CD14-positive monocyte (primary cell): ENCODE measurements at regions not wholly inside any gene's neighbourhood (a gene's known extent, or its start where the extent isn't known, plus 50 kb on each side); places are given as distances from the start of the nearest gene placed in this dataset.

Experiments
- DNase-seq, 3 donors: peaks; one replicate each; pipeline ENCODE4 v3.0.0-alpha.2; 2011 to 2022
- H2AFZ ChIP-seq: 2 replicates; pipeline ENCODE4 v1.6.0; 2012; ENCODE audit warnings: mild to moderate bottlenecking, low read depth, low read length, inconsistent platforms; ENCODE audit not compliant: insufficient read depth, poor library complexity, severe bottlenecking
- H3K27ac ChIP-seq, 2 donors: 1 replicate in 1 of 2; 2 replicates in 1 of 2; pipeline ENCODE4 v1.5.1; 2012 to 2013; ENCODE audit warnings: low read length in 2 of 2, control low read depth in 1 of 2, inconsistent platforms in 1 of 2, low read depth in 1 of 2, mild to moderate bottlenecking in 1 of 2
- H3K27me3 ChIP-seq, 2 donors: one replicate each; pipeline versions ENCODE4 v1.6.0 to v1.6.1; 2011 to 2013; ENCODE audit warnings: low read length in 2 of 2; ENCODE audit not compliant: control insufficient read depth in 2 of 2, insufficient read depth in 2 of 2
- H3K36me3 ChIP-seq, 2 donors: replicated peaks in 1 of 2; 1 replicate in 1 of 2; 2 replicates in 1 of 2; pipeline versions ENCODE4 v1.5.1 to v1.6.1; 2012 to 2013; ENCODE audit warnings: low read length in 2 of 2, control low read depth in 1 of 2, inconsistent platforms in 1 of 2, mild to moderate bottlenecking in 1 of 2; ENCODE audit not compliant: insufficient read depth in 2 of 2, control insufficient read depth in 1 of 2
- H3K4me1 ChIP-seq, 2 donors: 1 replicate in 1 of 2; 2 replicates in 1 of 2; pipeline versions ENCODE4 v1.5.1 to v1.6.1; 2012 to 2013; ENCODE audit warnings: low read length in 2 of 2, control low read depth in 1 of 2, inconsistent platforms in 1 of 2, mild to moderate bottlenecking in 1 of 2, moderate library complexity in 1 of 2; ENCODE audit not compliant: insufficient read depth in 2 of 2, control insufficient read depth in 1 of 2
- H3K4me2 ChIP-seq: replicated peaks from 2 replicates; pipeline ENCODE3; 2012; ENCODE audit warnings: low read length, moderate library complexity, mild to moderate bottlenecking; ENCODE audit not compliant: poor library complexity, severe bottlenecking; ENCODE audit errors: extremely low read depth
- H3K4me3 ChIP-seq, 3 experiments: fragments of 200-600 bp in 1 of 3; sonication (generic) in 1 of 3; replicated peaks in 1 of 3; 1 replicate in 2 of 3; 2 replicates in 1 of 3; pipeline ENCODE4 v1.5.1; 2011 to 2013; ENCODE audit warnings: low read length in 3 of 3, mild to moderate bottlenecking in 3 of 3, control low read depth in 2 of 3, low read depth in 2 of 3, inconsistent platforms in 1 of 3, moderate library complexity in 1 of 3
- H3K79me2 ChIP-seq: 2 replicates; pipeline ENCODE4 v1.6.0; 2012; ENCODE audit warnings: mild to moderate bottlenecking, control low read depth, inconsistent platforms, low read length, moderate library complexity; ENCODE audit not compliant: insufficient read depth
- H3K9ac ChIP-seq: 2 replicates; pipeline ENCODE4 v1.6.0; 2017; ENCODE audit warnings: low read length, mild to moderate bottlenecking; ENCODE audit not compliant: insufficient read depth, poor library complexity, severe bottlenecking
- H3K9me3 ChIP-seq, 2 donors: replicated peaks in 1 of 2; 1 replicate in 1 of 2; 2 replicates in 1 of 2; pipeline versions ENCODE4 v1.5.1 to v1.6.1; 2012 to 2013; ENCODE audit warnings: low read length in 2 of 2, control low read depth in 1 of 2; ENCODE audit not compliant: control insufficient read depth in 1 of 2, insufficient read depth in 1 of 2
- H4K20me1 ChIP-seq: 2 replicates; pipeline ENCODE4 v1.6.0; 2012; ENCODE audit warnings: mild to moderate bottlenecking, low read length, control low read depth, moderate library complexity; ENCODE audit not compliant: insufficient read depth
- H3K27ac Mint-ChIP-seq, 7 donors: one replicate each; pipeline ENCODE4 v1.8.0; 2020; ENCODE audit warnings: mild to moderate bottlenecking in 7 of 7, mixed read lengths in 7 of 7, moderate library complexity in 6 of 7, inconsistent platforms in 2 of 7
- H3K27me3 Mint-ChIP-seq, 3 donors: one replicate each; pipeline ENCODE4 v1.8.0; 2021 to 2022; ENCODE audit warnings: low read depth in 3 of 3, mild to moderate bottlenecking in 3 of 3, mixed read lengths in 3 of 3, moderate library complexity in 3 of 3, inconsistent platforms in 1 of 3
- H3K36me3 Mint-ChIP-seq, 2 donors: one replicate each; pipeline ENCODE4 v1.8.0; 2020; ENCODE audit warnings: mixed read lengths in 2 of 2, inconsistent platforms in 1 of 2, mild to moderate bottlenecking in 1 of 2
- H3K4me1 Mint-ChIP-seq: one replicate; pipeline ENCODE4 v1.8.0; 2020; ENCODE audit warnings: mild to moderate bottlenecking, mixed read lengths
- H3K4me3 Mint-ChIP-seq, 2 donors: one replicate each; pipeline ENCODE4 v1.8.0; 2020; ENCODE audit warnings: mild to moderate bottlenecking in 2 of 2, mixed read lengths in 2 of 2, moderate library complexity in 1 of 2
- H3K9me3 Mint-ChIP-seq, 7 donors: one replicate each; pipeline ENCODE4 v1.8.0; 2020 to 2022; ENCODE audit warnings: mixed read lengths in 7 of 7, mild to moderate bottlenecking in 6 of 7, moderate library complexity in 6 of 7, inconsistent platforms in 2 of 7
- WGBS: methylation state at CpG from one replicate; pipeline ENCODE4 v1.1.5; 2013; ENCODE audit warnings: missing lambda C conversion rate; ENCODE audit not compliant: insufficient coverage; 5-methylcytosine and 5-hydroxymethylcytosine counted together
- intact Hi-C, 2 donors: fragments of 100-400 bp; cut with micrococcal nuclease; formaldehyde crosslinking; loops; one replicate each; pipeline versions ENCODE4 v1.15.0 to v1.15.1; 2023
- TF ChIP-seq, protein P1 (sequence below): fragments of 200-600 bp; IDR thresholded peaks from one replicate; pipeline ENCODE4 v1.8.0; 2022; ENCODE audit warnings: antibody characterized with exemption, mild to moderate bottlenecking

GRCh38 chr7:24356718-24357386 is 72.9 kb downstream of the NPY start:
- Histone ChIP-seq H3K36me3 (no peaks in the 10 kb centered on the region), H3K4me2 (no peak overlapping the region), H2AFZ (no peak overlapping the region), H3K4me1 (no peaks in the 10 kb centered on the region), H3K27ac (no peak overlapping the region), H3K4me3 (no peak overlapping the region), H3K27me3 (no peaks in the 10 kb centered on the region), H3K9ac (no peak overlapping the region), H3K9me3 (peaks cover 0 to 5% of the 10 kb centered on the region in 2 donors), H3K79me2 (no peaks in the 10 kb centered on the region), H4K20me1 (no peaks in the 10 kb centered on the region)
- Mint-ChIP-seq H3K9me3 (peaks cover 0 to 20% (median 10%) of the 10 kb centered on the region in 7 donors), H3K27me3 (peaks cover 2 to 5% (median 2%) of the 10 kb centered on the region in 3 donors), H3K4me1 (no peaks in the 10 kb centered on the region), H3K36me3 (no peaks in the 10 kb centered on the region), H3K4me3 (no peak overlapping the region), H3K27ac (no peak overlapping the region)
- TF ChIP-seq, protein P1, sequence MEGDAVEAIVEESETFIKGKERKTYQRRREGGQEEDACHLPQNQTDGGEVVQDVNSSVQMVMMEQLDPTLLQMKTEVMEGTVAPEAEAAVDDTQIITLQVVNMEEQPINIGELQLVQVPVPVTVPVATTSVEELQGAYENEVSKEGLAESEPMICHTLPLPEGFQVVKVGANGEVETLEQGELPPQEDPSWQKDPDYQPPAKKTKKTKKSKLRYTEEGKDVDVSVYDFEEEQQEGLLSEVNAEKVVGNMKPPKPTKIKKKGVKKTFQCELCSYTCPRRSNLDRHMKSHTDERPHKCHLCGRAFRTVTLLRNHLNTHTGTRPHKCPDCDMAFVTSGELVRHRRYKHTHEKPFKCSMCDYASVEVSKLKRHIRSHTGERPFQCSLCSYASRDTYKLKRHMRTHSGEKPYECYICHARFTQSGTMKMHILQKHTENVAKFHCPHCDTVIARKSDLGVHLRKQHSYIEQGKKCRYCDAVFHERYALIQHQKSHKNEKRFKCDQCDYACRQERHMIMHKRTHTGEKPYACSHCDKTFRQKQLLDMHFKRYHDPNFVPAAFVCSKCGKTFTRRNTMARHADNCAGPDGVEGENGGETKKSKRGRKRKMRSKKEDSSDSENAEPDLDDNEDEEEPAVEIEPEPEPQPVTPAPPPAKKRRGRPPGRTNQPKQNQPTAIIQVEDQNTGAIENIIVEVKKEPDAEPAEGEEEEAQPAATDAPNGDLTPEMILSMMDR, result no peak
- WGBS, result 86% methylated on average over 3 of the region's 6 CpGs
- DNase-seq, result no peak
- intact Hi-C loops, result no loop called here

GRCh38 chr7:24361001-24361400 is 77.0 kb downstream of the NPY start:
- no peaks in the 10 kb centered on the region for H3K36me3 ChIP-seq
- Mint-ChIP-seq H3K4me3 (no peak overlapping the region), H3K9me3 (peaks cover 0 to 3% (median 0%) of the 10 kb centered on the region in 7 donors), H3K27me3 (peaks cover 2 to 4% (median 2%) of the 10 kb centered on the region in 3 donors), H3K4me1 (no peaks in the 10 kb centered on the region), H3K36me3 (no peaks in the 10 kb centered on the region), H3K27ac (no peak overlapping the region)
- no peaks in the 10 kb centered on the region for H3K4me1 ChIP-seq
- no peaks in the 10 kb centered on the region for H4K20me1 ChIP-seq
- DNase-seq, result no peak
- H3K4me2 ChIP-seq, result no peak overlapping the region
- TF ChIP-seq, protein P1, result no peak
- H2AFZ ChIP-seq, result no peak overlapping the region
- H3K79me2 ChIP-seq, result no peaks in the 10 kb centered on the region
- WGBS, result no CpG with 5 or more reads among the region's 3 CpGs
- intact Hi-C loops, result no loop called here
- H3K9me3 ChIP-seq, result no peaks in the 10 kb centered on the region
- H3K27me3 ChIP-seq, result no peaks in the 10 kb centered on the region
- H3K27ac ChIP-seq, result no peak overlapping the region
- no peak overlapping the region for H3K9ac ChIP-seq
- H3K4me3 ChIP-seq, result no peak overlapping the region
